HepG2 (cell line): ENCODE measurements at regions not wholly inside any gene's neighbourhood (a gene's known extent, or its start where the extent isn't known, plus 50 kb on each side); places are given as distances from the start of the nearest gene placed in this dataset.

ENCODE experiments used
- ATAC-seq: fragments of 200-7000 bp; cut with Tn5 transposase; 3 replicates; pipeline ENCODE4 v1.9.1; 2020; ENCODE audit warnings: mild to moderate bottlenecking, moderate library complexity
- BruUV-seq: library from RNA; stranded (reverse); fragments of 400-500 nt; replicated peaks from 2 replicates; lab custom pipeline; 2021; lab: Mats Ljungman, UMichigan
- CTCF ChIA-PET: fragments of 300-600 bp; formaldehyde crosslinking; extraction: SDS; loops from one replicate; lab custom pipeline; 2021; ENCODE audit warnings: low total read pairs, inconsistent platforms, low intra/inter-chr PET ratio; lab: Yijun Ruan, JAX
- POLR2A ChIA-PET: fragments of 350-600 bp; sonication (Branson Sonifier 250); formaldehyde crosslinking; loops from one replicate; lab custom pipeline; 2020; ENCODE audit warnings: antibody characterized with exemption, inconsistent platforms; lab: Yijun Ruan, JAX
- DNase-seq: peaks from one replicate; pipeline ENCODE4 v3.0.0-alpha.2; 2015; ENCODE audit warnings: low spot score
- FAIRE-seq: peaks from 3 replicates; lab custom pipeline; 2011; peaks lifted over from hg19 to GRCh38; lab: Jason Lieb, UNC
- H2AFZ ChIP-seq: one replicate; pipeline ENCODE4 v1.6.1; 2011; ENCODE audit warnings: low read length, inconsistent platforms
- H3K27ac ChIP-seq: fragments of 300-600 bp; 3 replicates; pipeline ENCODE4 v1.8.0; 2011; ENCODE audit warnings: mixed run types, mild to moderate bottlenecking, mixed read lengths, low read length, inconsistent platforms; ENCODE audit not compliant: insufficient read depth; ENCODE audit errors: extremely low read length
- H3K27me3 ChIP-seq, 2 experiments: fragments of 200-600 bp in 1 of 2; 2 replicates in 1 of 2; 3 replicates in 1 of 2; pipeline versions ENCODE4 v1.6.0 to v1.8.0; 2011; ENCODE audit warnings: low read length in 2 of 2, mild to moderate bottlenecking in 2 of 2, moderate library complexity in 2 of 2, inconsistent platforms in 1 of 2; ENCODE audit not compliant: insufficient read depth in 2 of 2, control insufficient read depth in 1 of 2
- H3K36me3 ChIP-seq, 2 experiments: fragments of 200-600 bp in 1 of 2; replicated peaks in 1 of 2; 2 replicates in 1 of 2; 3 replicates in 1 of 2; pipeline versions ENCODE4 v1.5.1 to v1.8.0; 2011; ENCODE audit warnings: low read length in 2 of 2, inconsistent platforms in 1 of 2; ENCODE audit not compliant: insufficient read depth in 2 of 2, control insufficient read depth in 1 of 2
- H3K4me1 ChIP-seq: 2 replicates; pipeline ENCODE4 v1.5.1; 2012; ENCODE audit warnings: low read length, inconsistent platforms; ENCODE audit not compliant: insufficient read depth
- H3K4me2 ChIP-seq: 2 replicates; pipeline ENCODE4 v1.6.0; 2011; ENCODE audit warnings: low read depth, low read length, inconsistent platforms
- H3K4me3 ChIP-seq, 3 experiments: fragments of 200-600 bp in 1 of 3; sonication (generic), shearing (Covaris generic) in 1 of 3; replicated peaks in 1 of 3; 2 replicates each; pipeline ENCODE4 v1.5.1; 2011 to 2016; ENCODE audit warnings: low read length in 3 of 3, inconsistent platforms in 2 of 3, low read depth in 2 of 3, mild to moderate bottlenecking in 2 of 3, control low read depth in 1 of 3, mixed read lengths in 1 of 3; ENCODE audit not compliant: insufficient read depth in 1 of 3
- H3K79me2 ChIP-seq: one replicate; pipeline ENCODE4 v1.6.1; 2011; ENCODE audit warnings: low read length, inconsistent platforms; ENCODE audit not compliant: insufficient read depth
- H3K9ac ChIP-seq: 2 replicates; pipeline ENCODE4 v1.6.0; 2011; ENCODE audit warnings: mild to moderate bottlenecking, low read depth, low read length, inconsistent platforms; ENCODE audit not compliant: insufficient read depth
- H3K9me3 ChIP-seq: 2 replicates; pipeline ENCODE4 v1.5.1; 2012; ENCODE audit warnings: mild to moderate bottlenecking, low read length
- H4K20me1 ChIP-seq: 2 replicates; pipeline ENCODE4 v1.6.0; 2011; ENCODE audit warnings: inconsistent platforms, mild to moderate bottlenecking, low read length, moderate library complexity; ENCODE audit not compliant: insufficient read depth
- ETV6 ChIP-seq: sonication (generic); formaldehyde crosslinking; conservative IDR thresholded peaks from 2 replicates; pipeline ENCODE4 v1.4.0; 2020; ENCODE audit warnings: missing genetic modification reagents
- NFKBIZ ChIP-seq: IDR thresholded peaks from 2 replicates; pipeline ENCODE4 v1.6.1; 2018; ENCODE audit warnings: missing genetic modification reagents, missing compliant biosample characterization
- RARA ChIP-seq: IDR thresholded peaks from 2 replicates; pipeline ENCODE4 v1.6.1; 2016; ENCODE audit warnings: missing genetic modification reagents, missing compliant biosample characterization
- RBAK ChIP-seq: sonication (generic); formaldehyde crosslinking; IDR thresholded peaks from 2 replicates; pipeline ENCODE4 v1.5.1; 2020; ENCODE audit warnings: mild to moderate bottlenecking, missing genetic modification reagents
- SYNCRIP ChIP-seq: fragments of 200-400 bp; formaldehyde crosslinking; IDR thresholded peaks from 2 replicates; pipeline ENCODE4 v1.6.1; 2018; ENCODE audit warnings: mild to moderate bottlenecking, low read depth, low read length; ENCODE audit not compliant: insufficient read depth
- ZFP1 ChIP-seq: IDR thresholded peaks from 2 replicates; pipeline ENCODE4 v1.6.1; 2016
- ZNF292 ChIP-seq: sonication (generic); formaldehyde crosslinking; IDR thresholded peaks from 2 replicates; pipeline ENCODE4 v1.8.1; 2022; ENCODE audit warnings: mild to moderate bottlenecking, low read depth, missing genetic modification reagents, borderline replicate concordance
- ZNF3 ChIP-seq: IDR thresholded peaks from 2 replicates; pipeline ENCODE4 v1.7.0; 2017; ENCODE audit warnings: inconsistent platforms
- ZNF501 ChIP-seq: sonication (generic); formaldehyde crosslinking; IDR thresholded peaks from 2 replicates; pipeline ENCODE4 v1.5.1; 2020; ENCODE audit warnings: mild to moderate bottlenecking, moderate library complexity, missing genetic modification reagents
- ZNF737 ChIP-seq: sonication (generic); formaldehyde crosslinking; IDR thresholded peaks from 2 replicates; pipeline ENCODE4 v1.5.0; 2020; ENCODE audit warnings: missing genetic modification reagents, mild to moderate bottlenecking, borderline replicate concordance
- WGBS: methylation state at CpG from one replicate; pipeline ENCODE4 v1.1.6; 2017; ENCODE audit warnings: low lambda C conversion rate; 5-methylcytosine and 5-hydroxymethylcytosine counted together
- in situ Hi-C: cut with HindIII; loops from 2 replicates; pipeline ENCODE4 v1.10.0; 2017; ENCODE audit warnings: low pct_unique_long_range_greater_than_20kb; ENCODE audit not compliant: extremely low pct_ligation_motif_present
- intact Hi-C: fragments of 100-400 bp; cut with micrococcal nuclease; formaldehyde crosslinking; loops from one replicate; pipeline ENCODE4 v1.10.0; 2022; ENCODE audit not compliant: unreplicated experiment

GRCh38 chr17:13268791-13269595 is 251.2 kb upstream of the ELAC2 start:
- no peak overlapping the region for H3K27ac ChIP-seq
- H4K20me1 ChIP-seq: no peaks in the 10 kb centered on the region
- 2% methylated on average over 8 of the region's 8 CpGs for WGBS
- H3K4me2 ChIP-seq: no peak overlapping the region
- no TSS peak for BruUV-seq
- no peaks in the 10 kb centered on the region for H3K36me3 ChIP-seq
- no peak overlapping the region for H3K9ac ChIP-seq
- no peaks in the 10 kb centered on the region for H3K9me3 ChIP-seq
- ChIA-PET POLR2A (no interaction called here), CTCF (no interaction called here)
- H3K4me1 ChIP-seq: no peaks in the 10 kb centered on the region
- in situ Hi-C loops (no loop called here), intact Hi-C loops (no loop called here)
- TF ChIP-seq RARA (CRISPR knock-in tag) (no peak), ZNF3 (no peak), SYNCRIP (no peak), NFKBIZ (CRISPR knock-in tag) (no peak), ETV6 (CRISPR knock-in tag) (no peak), RBAK (CRISPR knock-in tag) (no peak), ZNF292 (no peak), ZNF501 (CRISPR knock-in tag) (no peak)
- no peak overlapping the region for H2AFZ ChIP-seq
- no peaks in the 10 kb centered on the region for H3K79me2 ChIP-seq
- no peak for DNase-seq
- ATAC-seq: no peak
- peaks cover 0 to 4% of the 10 kb centered on the region in 2 experiments; a peak in 1 of 5 replicates for H3K27me3 ChIP-seq
- H3K4me3 ChIP-seq: no peak overlapping the region
- FAIRE-seq: no peak

- no peak for ATAC-seq
- H3K9ac ChIP-seq: no peak overlapping the region
- H2AFZ ChIP-seq: no peak overlapping the region
- no peaks in the 10 kb centered on the region for H3K9me3 ChIP-seq
- BruUV-seq: no TSS peak
- no peak for DNase-seq
- H3K4me1 ChIP-seq: no peaks in the 10 kb centered on the region
- no peaks in the 10 kb centered on the region for H3K36me3 ChIP-seq
- H3K4me3 ChIP-seq: no peak overlapping the region
- POLR2A ChIA-PET: no interaction called here
- peaks cover 0 to 4% of the 10 kb centered on the region in 2 experiments; a peak in 1 of 5 replicates for H3K27me3 ChIP-seq
- intact Hi-C loops (no loop called here), in situ Hi-C loops (no loop called here)
- no peaks in the 10 kb centered on the region for H3K79me2 ChIP-seq
- TF ChIP-seq ZNF737 (CRISPR knock-in tag) (no peak), ZFP1 (CRISPR knock-in tag) (no peak)
- FAIRE-seq: no peak
- H3K4me2 ChIP-seq: no peak overlapping the region
- no peaks in the 10 kb centered on the region for H4K20me1 ChIP-seq
- CTCF ChIA-PET: no interaction called here
- H3K27ac ChIP-seq: no peak overlapping the region
- 12% methylated on average over 7 of the region's 7 CpGs for WGBS
Measured at GRCh38 chr17:13266606-13267005, 248.8 kb upstream of the ELAC2 start.
